HEK293 (cell line): ENCODE measurements at regions not wholly inside any gene's neighbourhood (a gene's known extent, or its start where the extent isn't known, plus 50 kb on each side); places are given as distances from the start of the nearest gene placed in this dataset.

Source experiments
- CTCF ChIA-PET: fragments of 350-600 bp; formaldehyde crosslinking; extraction: SDS; loops from one replicate; lab custom pipeline; 2021; ENCODE audit warnings: antibody characterized with exemption; lab: Yijun Ruan, JAX
- POLR2A ChIA-PET: fragments of 300-600 bp; formaldehyde crosslinking; extraction: SDS; loops from one replicate; lab custom pipeline; 2020; ENCODE audit warnings: antibody characterized with exemption, inconsistent platforms; lab: Yijun Ruan, JAX
- H3K27ac ChIP-seq: fragments of 200-500 bp; sonication (Bioruptor generic); 2 replicates; pipeline ENCODE4 v1.5.1; 2014; ENCODE audit warnings: low read depth, low read length, control low read depth, inconsistent platforms; ENCODE audit errors: extremely low read depth
- H3K36me3 ChIP-seq, 2 experiments: fragments of 200-500 bp in 1 of 2; sonication (Bioruptor generic) in 1 of 2; 1 replicate in 1 of 2; 2 replicates in 1 of 2; pipeline ENCODE4 v1.5.1; 2014 to 2017; ENCODE audit warnings: inconsistent platforms in 2 of 2, low read length in 2 of 2; ENCODE audit not compliant: control insufficient read depth in 2 of 2, insufficient read depth in 1 of 2
- H3K4me1 ChIP-seq: fragments of 200-500 bp; sonication (Bioruptor generic); 2 replicates; pipeline ENCODE4 v1.5.1; 2014; ENCODE audit warnings: mild to moderate bottlenecking, low read length, inconsistent platforms; ENCODE audit not compliant: control insufficient read depth, insufficient read depth
- H3K4me3 ChIP-seq: 2 replicates; pipeline ENCODE4 v1.5.1; 2011; ENCODE audit warnings: low read depth, mild to moderate bottlenecking, control low read depth, low read length, moderate library complexity
- H3K9me3 ChIP-seq: fragments of 200-500 bp; sonication (Bioruptor generic); 2 replicates; pipeline ENCODE4 v1.5.1; 2014; ENCODE audit warnings: low read depth, low read length, inconsistent platforms; ENCODE audit not compliant: control insufficient read depth, insufficient read depth
- BCL11A ChIP-seq: fragments of 450-650 bp; formaldehyde crosslinking; IDR thresholded peaks from 2 replicates; pipeline ENCODE4 v1.5.1; 2016; ENCODE audit warnings: low read depth, missing biosample characterization, missing genetic modification characterization
- FEZF1 ChIP-seq: fragments of 450-650 bp; formaldehyde crosslinking; IDR thresholded peaks from 2 replicates; pipeline ENCODE4 v1.5.1; 2016; ENCODE audit warnings: missing biosample characterization, missing genetic modification characterization
- IKZF3 ChIP-seq: fragments of 450-650 bp; IDR thresholded peaks from 2 replicates; pipeline ENCODE4 v1.5.0; 2018; ENCODE audit warnings: missing biosample characterization, mild to moderate bottlenecking, missing genetic modification characterization, moderate library complexity
- MEIS1 ChIP-seq: sonication (generic); formaldehyde crosslinking; IDR thresholded peaks from 2 replicates; pipeline ENCODE4 v1.8.1; 2022; ENCODE audit warnings: missing genetic modification reagents, mild to moderate bottlenecking, borderline replicate concordance
- OSR2 ChIP-seq: fragments of 450-650 bp; formaldehyde crosslinking; IDR thresholded peaks from 2 replicates; pipeline ENCODE4 v1.5.1; 2016; ENCODE audit warnings: missing biosample characterization, missing genetic modification characterization
- YY1 ChIP-seq: fragments of 450-650 bp; formaldehyde crosslinking; IDR thresholded peaks from 2 replicates; pipeline ENCODE4 v1.5.1; 2018; ENCODE audit warnings: missing biosample characterization, missing genetic modification characterization
- ZNF132 ChIP-seq: fragments of 450-650 bp; formaldehyde crosslinking; IDR thresholded peaks from 2 replicates; pipeline ENCODE4 v1.5.1; 2017; ENCODE audit warnings: missing biosample characterization, missing genetic modification characterization, borderline replicate concordance
- ZNF133 ChIP-seq: fragments of 450-650 bp; formaldehyde crosslinking; IDR thresholded peaks from 2 replicates; pipeline ENCODE4 v1.5.1; 2016; ENCODE audit warnings: missing biosample characterization, missing genetic modification characterization
- ZNF155 ChIP-seq: fragments of 450-650 bp; formaldehyde crosslinking; IDR thresholded peaks from 2 replicates; pipeline ENCODE4 v1.5.1; 2016; ENCODE audit warnings: missing biosample characterization, missing genetic modification characterization
- ZNF211 ChIP-seq: fragments of 450-650 bp; formaldehyde crosslinking; IDR thresholded peaks from 2 replicates; pipeline ENCODE4 v1.5.1; 2016; ENCODE audit warnings: low read depth, missing biosample characterization, missing genetic modification characterization
- ZNF248 ChIP-seq: fragments of 450-650 bp; formaldehyde crosslinking; IDR thresholded peaks from 2 replicates; pipeline ENCODE4 v1.5.1; 2017; ENCODE audit warnings: missing biosample characterization, missing genetic modification characterization
- ZNF274 ChIP-seq, 2 experiments: fragments of 200-500 bp in 1 of 2; fragments of 450-650 bp in 1 of 2; sonication (Bioruptor generic) in 1 of 2; formaldehyde crosslinking in 1 of 2; IDR thresholded peaks; 2 replicates each; pipeline versions ENCODE4 v1.5.1 to v1.6.1; 2014 to 2016; ENCODE audit warnings: borderline replicate concordance in 1 of 2, inconsistent platforms in 1 of 2, low read length in 1 of 2, missing biosample characterization in 1 of 2, missing genetic modification characterization in 1 of 2
- ZNF473 ChIP-seq: fragments of 450-650 bp; formaldehyde crosslinking; IDR thresholded peaks from 2 replicates; pipeline ENCODE4 v1.5.1; 2017; ENCODE audit warnings: missing biosample characterization, missing genetic modification characterization
- ZNF48 ChIP-seq: fragments of 450-650 bp; formaldehyde crosslinking; IDR thresholded peaks from 2 replicates; pipeline ENCODE4 v1.5.1; 2016; ENCODE audit warnings: missing biosample characterization, missing genetic modification characterization
- ZNF596 ChIP-seq: fragments of 450-650 bp; IDR thresholded peaks from 2 replicates; pipeline ENCODE4 v1.5.0; 2018; ENCODE audit warnings: missing biosample characterization, mild to moderate bottlenecking, missing genetic modification characterization, moderate library complexity
- ZNF600 ChIP-seq: fragments of 450-650 bp; formaldehyde crosslinking; IDR thresholded peaks from 2 replicates; pipeline ENCODE4 v1.5.1; 2016; ENCODE audit warnings: missing biosample characterization, missing genetic modification characterization
- ZNF610 ChIP-seq: fragments of 450-650 bp; formaldehyde crosslinking; IDR thresholded peaks from 2 replicates; pipeline ENCODE4 v1.5.1; 2016; ENCODE audit warnings: missing biosample characterization, missing genetic modification characterization, borderline replicate concordance
- ZNF623 ChIP-seq: fragments of 450-650 bp; formaldehyde crosslinking; IDR thresholded peaks from 2 replicates; pipeline ENCODE4 v1.5.1; 2016; ENCODE audit warnings: missing biosample characterization, missing genetic modification characterization
- ZNF707 ChIP-seq: fragments of 450-650 bp; formaldehyde crosslinking; IDR thresholded peaks from 2 replicates; pipeline ENCODE4 v1.5.1; 2016; ENCODE audit warnings: missing biosample characterization, missing genetic modification characterization
- TF ChIP-seq, protein P1 (sequence below): fragments of 450-650 bp; formaldehyde crosslinking; IDR thresholded peaks from 2 replicates; pipeline ENCODE4 v1.5.1; 2016; ENCODE audit warnings: missing biosample characterization, missing genetic modification characterization
- TF ChIP-seq, protein P2 (sequence below): fragments of 450-650 bp; formaldehyde crosslinking; IDR thresholded peaks from 2 replicates; pipeline ENCODE4 v1.5.1; 2017; ENCODE audit warnings: missing biosample characterization, missing genetic modification characterization
- TF ChIP-seq, protein P3 (sequence below): IDR thresholded peaks from 2 replicates; pipeline ENCODE4 v1.6.1; 2011; ENCODE audit warnings: mild to moderate bottlenecking, low read depth, low read length, borderline replicate concordance
- TF ChIP-seq, protein P4 (sequence below): fragments of 450-650 bp; formaldehyde crosslinking; IDR thresholded peaks from 2 replicates; pipeline ENCODE4 v1.5.1; 2016; ENCODE audit warnings: missing biosample characterization, missing genetic modification characterization, low read depth
- TF ChIP-seq, protein P5 (sequence below): fragments of 450-650 bp; formaldehyde crosslinking; IDR thresholded peaks from 2 replicates; pipeline ENCODE4 v1.5.1; 2016; ENCODE audit warnings: missing biosample characterization, missing genetic modification characterization
- TF ChIP-seq, protein P6 (sequence below): fragments of 450-650 bp; formaldehyde crosslinking; IDR thresholded peaks from 2 replicates; pipeline ENCODE4 v1.5.1; 2016; ENCODE audit warnings: missing biosample characterization, missing genetic modification characterization

DNA sequence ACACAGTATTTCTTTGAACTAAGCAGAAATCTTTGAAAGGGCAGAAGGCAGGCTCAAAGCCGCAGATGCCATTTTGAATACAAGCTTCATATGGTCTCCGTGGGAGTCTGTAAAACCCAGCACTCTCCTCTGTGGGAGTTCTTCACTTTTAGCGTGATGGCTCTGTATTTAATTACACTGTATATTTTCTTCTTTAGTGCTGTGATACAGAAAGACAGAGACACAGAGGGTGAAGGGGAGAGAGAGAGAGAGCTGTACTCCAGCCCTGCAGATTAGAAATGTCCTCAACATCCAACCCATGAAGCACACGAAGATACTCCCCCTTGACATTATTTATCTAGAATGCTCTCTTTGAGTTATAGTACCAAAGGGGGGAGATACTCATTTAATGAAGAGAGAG is 752.6 kb upstream of the NR2F2 start:
- ChIA-PET CTCF (no interaction called here), POLR2A (no interaction called here)
- H3K4me1 ChIP-seq, result no peaks in the 10 kb centered on the region
- no peak overlapping the region for H3K4me3 ChIP-seq
- no peak for TF ChIP-seq ZNF600 (tag by site-specific recombination)
- H3K36me3 ChIP-seq, result no peaks in the 10 kb centered on the region
- H3K27ac ChIP-seq, result no peak overlapping the region
- no peaks in the 10 kb centered on the region for H3K9me3 ChIP-seq

DNA sequence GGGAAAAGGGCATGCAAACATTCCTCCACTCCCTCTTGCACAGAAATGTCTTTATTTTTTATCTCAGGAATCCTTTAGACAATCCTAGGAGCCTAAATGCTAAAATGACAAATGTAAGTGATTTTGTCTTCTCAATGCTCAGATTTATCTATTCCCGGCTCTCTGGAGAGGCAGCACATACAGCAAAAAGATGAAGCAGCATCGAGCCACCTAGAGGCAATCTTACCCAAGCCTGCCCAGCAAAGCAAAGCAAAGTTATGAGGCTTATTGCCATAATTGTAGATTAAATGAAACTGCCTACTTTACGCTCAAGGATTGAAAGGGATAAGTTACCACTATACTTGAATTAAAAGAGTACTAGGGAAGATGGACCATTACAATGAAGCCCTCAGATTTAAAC is 750.4 kb upstream of the NR2F2 start:
- CTCF ChIA-PET, result no interaction called here

DNA sequence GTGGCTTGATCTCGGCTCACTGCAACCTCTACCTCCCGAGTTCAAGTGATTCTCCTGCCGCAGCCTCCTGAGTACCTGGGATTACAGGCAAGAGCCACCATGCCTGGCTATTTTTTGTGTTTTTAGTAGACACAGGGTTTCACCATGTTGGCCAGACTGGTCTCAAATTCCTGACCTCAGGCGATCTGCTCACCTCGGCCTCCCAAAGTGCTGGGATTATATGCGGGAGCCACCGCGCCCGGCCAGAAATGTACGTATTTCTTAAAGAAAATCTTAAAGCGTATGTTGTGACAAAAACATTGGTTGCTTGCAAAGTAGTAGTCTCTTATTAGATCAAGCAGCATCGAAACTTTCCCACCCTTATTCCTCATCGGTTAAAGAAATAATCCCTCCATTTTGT is 748.9 kb upstream of the NR2F2 start:
- H3K36me3 ChIP-seq, result no peaks in the 10 kb centered on the region
- H3K27ac ChIP-seq, result no peak overlapping the region
- POLR2A ChIA-PET, result no interaction called here
- no peak overlapping the region for H3K4me3 ChIP-seq
- CTCF ChIA-PET, result no interaction called here
- H3K4me1 ChIP-seq, result no peaks in the 10 kb centered on the region
- no peaks in the 10 kb centered on the region for H3K9me3 ChIP-seq
- no peak for TF ChIP-seq ZNF48
- TF ChIP-seq ZNF473 (tag by site-specific recombination), result no peak
- TF ChIP-seq, protein P1, sequence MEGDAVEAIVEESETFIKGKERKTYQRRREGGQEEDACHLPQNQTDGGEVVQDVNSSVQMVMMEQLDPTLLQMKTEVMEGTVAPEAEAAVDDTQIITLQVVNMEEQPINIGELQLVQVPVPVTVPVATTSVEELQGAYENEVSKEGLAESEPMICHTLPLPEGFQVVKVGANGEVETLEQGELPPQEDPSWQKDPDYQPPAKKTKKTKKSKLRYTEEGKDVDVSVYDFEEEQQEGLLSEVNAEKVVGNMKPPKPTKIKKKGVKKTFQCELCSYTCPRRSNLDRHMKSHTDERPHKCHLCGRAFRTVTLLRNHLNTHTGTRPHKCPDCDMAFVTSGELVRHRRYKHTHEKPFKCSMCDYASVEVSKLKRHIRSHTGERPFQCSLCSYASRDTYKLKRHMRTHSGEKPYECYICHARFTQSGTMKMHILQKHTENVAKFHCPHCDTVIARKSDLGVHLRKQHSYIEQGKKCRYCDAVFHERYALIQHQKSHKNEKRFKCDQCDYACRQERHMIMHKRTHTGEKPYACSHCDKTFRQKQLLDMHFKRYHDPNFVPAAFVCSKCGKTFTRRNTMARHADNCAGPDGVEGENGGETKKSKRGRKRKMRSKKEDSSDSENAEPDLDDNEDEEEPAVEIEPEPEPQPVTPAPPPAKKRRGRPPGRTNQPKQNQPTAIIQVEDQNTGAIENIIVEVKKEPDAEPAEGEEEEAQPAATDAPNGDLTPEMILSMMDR (tag by site-specific recombination), result no peak
- TF ChIP-seq ZNF610 (tag by site-specific recombination), result no peak
- no peak for TF ChIP-seq FEZF1 (tag by site-specific recombination)
- TF ChIP-seq ZNF248 (tag by site-specific recombination), result no peak
- no peak for TF ChIP-seq BCL11A (tag by site-specific recombination)
- TF ChIP-seq ZNF274 (IDR thresholded peaks at IDR 0.05; ENCODE audit: low read length), result no peak
- no peak for TF ChIP-seq ZNF274 (tag by site-specific recombination; IDR thresholded peaks at IDR 0.05; ENCODE audit: borderline replicate concordance)
- no peak for TF ChIP-seq YY1 (tag by site-specific recombination)
- no peak for TF ChIP-seq OSR2
- TF ChIP-seq, protein P2, sequence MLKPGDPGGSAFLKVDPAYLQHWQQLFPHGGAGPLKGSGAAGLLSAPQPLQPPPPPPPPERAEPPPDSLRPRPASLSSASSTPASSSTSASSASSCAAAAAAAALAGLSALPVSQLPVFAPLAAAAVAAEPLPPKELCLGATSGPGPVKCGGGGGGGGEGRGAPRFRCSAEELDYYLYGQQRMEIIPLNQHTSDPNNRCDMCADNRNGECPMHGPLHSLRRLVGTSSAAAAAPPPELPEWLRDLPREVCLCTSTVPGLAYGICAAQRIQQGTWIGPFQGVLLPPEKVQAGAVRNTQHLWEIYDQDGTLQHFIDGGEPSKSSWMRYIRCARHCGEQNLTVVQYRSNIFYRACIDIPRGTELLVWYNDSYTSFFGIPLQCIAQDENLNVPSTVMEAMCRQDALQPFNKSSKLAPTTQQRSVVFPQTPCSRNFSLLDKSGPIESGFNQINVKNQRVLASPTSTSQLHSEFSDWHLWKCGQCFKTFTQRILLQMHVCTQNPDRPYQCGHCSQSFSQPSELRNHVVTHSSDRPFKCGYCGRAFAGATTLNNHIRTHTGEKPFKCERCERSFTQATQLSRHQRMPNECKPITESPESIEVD (tag by site-specific recombination), result no peak
- no peak for TF ChIP-seq ZNF623 (tag by site-specific recombination)
- no peak for TF ChIP-seq IKZF3 (tag by site-specific recombination)
- TF ChIP-seq ZNF155, result no peak
- TF ChIP-seq, protein P3, sequence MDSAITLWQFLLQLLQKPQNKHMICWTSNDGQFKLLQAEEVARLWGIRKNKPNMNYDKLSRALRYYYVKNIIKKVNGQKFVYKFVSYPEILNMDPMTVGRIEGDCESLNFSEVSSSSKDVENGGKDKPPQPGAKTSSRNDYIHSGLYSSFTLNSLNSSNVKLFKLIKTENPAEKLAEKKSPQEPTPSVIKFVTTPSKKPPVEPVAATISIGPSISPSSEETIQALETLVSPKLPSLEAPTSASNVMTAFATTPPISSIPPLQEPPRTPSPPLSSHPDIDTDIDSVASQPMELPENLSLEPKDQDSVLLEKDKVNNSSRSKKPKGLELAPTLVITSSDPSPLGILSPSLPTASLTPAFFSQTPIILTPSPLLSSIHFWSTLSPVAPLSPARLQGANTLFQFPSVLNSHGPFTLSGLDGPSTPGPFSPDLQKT, result no peak

More for the DNA sequence above, 750.4 kb upstream of the NR2F2 start:
- Histone ChIP-seq H3K27ac (no peak overlapping the region), H3K4me3 (no peak overlapping the region), H3K36me3 (no peaks in the 10 kb centered on the region), H3K9me3 (no peaks in the 10 kb centered on the region), H3K4me1 (no peaks in the 10 kb centered on the region)
- POLR2A ChIA-PET, result no interaction called here
- TF ChIP-seq ZNF133 (tag by site-specific recombination) (no peak), ZNF707 (tag by site-specific recombination) (no peak), MEIS1 (no peak), ZNF274 (IDR thresholded peaks at IDR 0.05; ENCODE audit: low read length) (no peak), ZNF274 (tag by site-specific recombination; IDR thresholded peaks at IDR 0.05; ENCODE audit: borderline replicate concordance) (no peak), ZNF211 (tag by site-specific recombination) (no peak), ZNF596 (tag by site-specific recombination) (no peak), ZNF132 (tag by site-specific recombination) (no peak)
- TF ChIP-seq, protein P4, sequence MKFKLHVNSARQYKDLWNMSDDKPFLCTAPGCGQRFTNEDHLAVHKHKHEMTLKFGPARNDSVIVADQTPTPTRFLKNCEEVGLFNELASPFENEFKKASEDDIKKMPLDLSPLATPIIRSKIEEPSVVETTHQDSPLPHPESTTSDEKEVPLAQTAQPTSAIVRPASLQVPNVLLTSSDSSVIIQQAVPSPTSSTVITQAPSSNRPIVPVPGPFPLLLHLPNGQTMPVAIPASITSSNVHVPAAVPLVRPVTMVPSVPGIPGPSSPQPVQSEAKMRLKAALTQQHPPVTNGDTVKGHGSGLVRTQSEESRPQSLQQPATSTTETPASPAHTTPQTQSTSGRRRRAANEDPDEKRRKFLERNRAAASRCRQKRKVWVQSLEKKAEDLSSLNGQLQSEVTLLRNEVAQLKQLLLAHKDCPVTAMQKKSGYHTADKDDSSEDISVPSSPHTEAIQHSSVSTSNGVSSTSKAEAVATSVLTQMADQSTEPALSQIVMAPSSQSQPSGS (tag by site-specific recombination), result no peak
- TF ChIP-seq, protein P5, sequence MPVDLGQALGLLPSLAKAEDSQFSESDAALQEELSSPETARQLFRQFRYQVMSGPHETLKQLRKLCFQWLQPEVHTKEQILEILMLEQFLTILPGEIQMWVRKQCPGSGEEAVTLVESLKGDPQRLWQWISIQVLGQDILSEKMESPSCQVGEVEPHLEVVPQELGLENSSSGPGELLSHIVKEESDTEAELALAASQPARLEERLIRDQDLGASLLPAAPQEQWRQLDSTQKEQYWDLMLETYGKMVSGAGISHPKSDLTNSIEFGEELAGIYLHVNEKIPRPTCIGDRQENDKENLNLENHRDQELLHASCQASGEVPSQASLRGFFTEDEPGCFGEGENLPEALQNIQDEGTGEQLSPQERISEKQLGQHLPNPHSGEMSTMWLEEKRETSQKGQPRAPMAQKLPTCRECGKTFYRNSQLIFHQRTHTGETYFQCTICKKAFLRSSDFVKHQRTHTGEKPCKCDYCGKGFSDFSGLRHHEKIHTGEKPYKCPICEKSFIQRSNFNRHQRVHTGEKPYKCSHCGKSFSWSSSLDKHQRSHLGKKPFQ, result no peak
- TF ChIP-seq, protein P6, sequence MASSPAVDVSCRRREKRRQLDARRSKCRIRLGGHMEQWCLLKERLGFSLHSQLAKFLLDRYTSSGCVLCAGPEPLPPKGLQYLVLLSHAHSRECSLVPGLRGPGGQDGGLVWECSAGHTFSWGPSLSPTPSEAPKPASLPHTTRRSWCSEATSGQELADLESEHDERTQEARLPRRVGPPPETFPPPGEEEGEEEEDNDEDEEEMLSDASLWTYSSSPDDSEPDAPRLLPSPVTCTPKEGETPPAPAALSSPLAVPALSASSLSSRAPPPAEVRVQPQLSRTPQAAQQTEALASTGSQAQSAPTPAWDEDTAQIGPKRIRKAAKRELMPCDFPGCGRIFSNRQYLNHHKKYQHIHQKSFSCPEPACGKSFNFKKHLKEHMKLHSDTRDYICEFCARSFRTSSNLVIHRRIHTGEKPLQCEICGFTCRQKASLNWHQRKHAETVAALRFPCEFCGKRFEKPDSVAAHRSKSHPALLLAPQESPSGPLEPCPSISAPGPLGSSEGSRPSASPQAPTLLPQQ (tag by site-specific recombination), result no peak
